ENCODE measurements at regions not wholly inside any gene's neighbourhood (a gene's known extent, or its start where the extent isn't known, plus 50 kb on each side); places are given as distances from the start of the nearest gene placed in this dataset.
"Not testable (repeated sequence)": the region's sequence is repeated elsewhere in the genome, so short reads cannot be mapped to it uniquely, and the experiment has no call there.

GRCh38 chr1:176325664-176326063 is 118.6 kb upstream of the COP1 start:
- no peak for TF ChIP-seq PPARA (CRISPR knock-in tag; IDR thresholded peaks at IDR 0.05; ENCODE audit: borderline replicate concordance)
- TF ChIP-seq TCF4 (CRISPR knock-in tag; IDR thresholded peaks at IDR 0.05; ENCODE audit: borderline replicate concordance): no peak
- no peak for TF ChIP-seq CREB5 (CRISPR knock-in tag; IDR thresholded peaks at IDR 0.05; ENCODE audit: low read depth)
- TF ChIP-seq ZNF70 (CRISPR knock-in tag; IDR thresholded peaks at IDR 0.05): no peak
- no peak for TF ChIP-seq SNAI2 (CRISPR knock-in tag; IDR thresholded peaks at IDR 0.05)
- TF ChIP-seq ZNF8 (CRISPR knock-in tag; IDR thresholded peaks at IDR 0.05): no peak
- no peak for TF ChIP-seq CSRNP3 (CRISPR knock-in tag; IDR thresholded peaks at IDR 0.05)
- no peak for TF ChIP-seq CSDC2 (CRISPR knock-in tag; IDR thresholded peaks at IDR 0.05)
- TF ChIP-seq TOX (CRISPR knock-in tag; IDR thresholded peaks at IDR 0.05; ENCODE audit: borderline replicate concordance): no peak
- no peak for TF ChIP-seq ISL1 (CRISPR knock-in tag; IDR thresholded peaks at IDR 0.05)
- no peak for TF ChIP-seq ESRRG (CRISPR knock-in tag; IDR thresholded peaks at IDR 0.05)
- no peak for TF ChIP-seq BACH2 (CRISPR knock-in tag; IDR thresholded peaks at IDR 0.05; ENCODE audit: borderline replicate concordance)
- no peak for TF ChIP-seq OSR1 (CRISPR knock-in tag; IDR thresholded peaks at IDR 0.05)
- TF ChIP-seq ARNTL (CRISPR knock-in tag; IDR thresholded peaks at IDR 0.05; ENCODE audit: borderline replicate concordance, low read depth): no peak
- no peak for TF ChIP-seq ZC3H10 (CRISPR knock-in tag; IDR thresholded peaks at IDR 0.05)
- TF ChIP-seq ZFP30 (CRISPR knock-in tag; IDR thresholded peaks at IDR 0.05): no peak
- TF ChIP-seq ZFP3 (CRISPR knock-in tag; IDR thresholded peaks at IDR 0.05): no peak
- no peak for TF ChIP-seq GLIS3 (CRISPR knock-in tag; IDR thresholded peaks at IDR 0.05)
- TF ChIP-seq, protein P1, sequence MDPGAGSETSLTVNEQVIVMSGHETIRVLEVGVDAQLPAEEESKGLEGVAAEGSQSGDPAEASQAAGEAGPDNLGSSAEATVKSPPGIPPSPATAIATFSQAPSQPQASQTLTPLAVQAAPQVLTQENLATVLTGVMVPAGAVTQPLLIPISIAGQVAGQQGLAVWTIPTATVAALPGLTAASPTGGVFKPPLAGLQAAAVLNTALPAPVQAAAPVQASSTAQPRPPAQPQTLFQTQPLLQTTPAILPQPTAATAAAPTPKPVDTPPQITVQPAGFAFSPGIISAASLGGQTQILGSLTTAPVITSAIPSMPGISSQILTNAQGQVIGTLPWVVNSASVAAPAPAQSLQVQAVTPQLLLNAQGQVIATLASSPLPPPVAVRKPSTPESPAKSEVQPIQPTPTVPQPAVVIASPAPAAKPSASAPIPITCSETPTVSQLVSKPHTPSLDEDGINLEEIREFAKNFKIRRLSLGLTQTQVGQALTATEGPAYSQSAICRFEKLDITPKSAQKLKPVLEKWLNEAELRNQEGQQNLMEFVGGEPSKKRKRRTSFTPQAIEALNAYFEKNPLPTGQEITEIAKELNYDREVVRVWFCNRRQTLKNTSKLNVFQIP (CRISPR knock-in tag; IDR thresholded peaks at IDR 0.05; ENCODE audit: borderline replicate concordance, low read depth): no peak
- ATAC-seq: no peak

- no peak for TF ChIP-seq GLIS3 (CRISPR knock-in tag; IDR thresholded peaks at IDR 0.05)
- no peak for TF ChIP-seq ARNTL (CRISPR knock-in tag; IDR thresholded peaks at IDR 0.05; ENCODE audit: borderline replicate concordance, low read depth)
- TF ChIP-seq PPARA (CRISPR knock-in tag; IDR thresholded peaks at IDR 0.05; ENCODE audit: borderline replicate concordance): no peak
- no peak for ATAC-seq
Observed at GRCh38 chr1:176323472-176323871, 116.4 kb upstream of the COP1 start.

GRCh38 chr1:176315519-176316220 is 108.6 kb upstream of the COP1 start:
- ATAC-seq: no peak
- TF ChIP-seq BACH2 (CRISPR knock-in tag; IDR thresholded peaks at IDR 0.05; ENCODE audit: borderline replicate concordance): no peak
- no peak for TF ChIP-seq TOX (CRISPR knock-in tag; IDR thresholded peaks at IDR 0.05; ENCODE audit: borderline replicate concordance)
- no peak for TF ChIP-seq ARNTL (CRISPR knock-in tag; IDR thresholded peaks at IDR 0.05; ENCODE audit: borderline replicate concordance, low read depth)
- TF ChIP-seq CSDC2 (CRISPR knock-in tag; IDR thresholded peaks at IDR 0.05): no peak
- TF ChIP-seq, protein P1 (CRISPR knock-in tag; IDR thresholded peaks at IDR 0.05; ENCODE audit: borderline replicate concordance, low read depth): no peak

GRCh38 chr1:176296602-176297001 is 89.5 kb upstream of the COP1 start:
- not testable (repeated sequence) for ATAC-seq

DNA sequence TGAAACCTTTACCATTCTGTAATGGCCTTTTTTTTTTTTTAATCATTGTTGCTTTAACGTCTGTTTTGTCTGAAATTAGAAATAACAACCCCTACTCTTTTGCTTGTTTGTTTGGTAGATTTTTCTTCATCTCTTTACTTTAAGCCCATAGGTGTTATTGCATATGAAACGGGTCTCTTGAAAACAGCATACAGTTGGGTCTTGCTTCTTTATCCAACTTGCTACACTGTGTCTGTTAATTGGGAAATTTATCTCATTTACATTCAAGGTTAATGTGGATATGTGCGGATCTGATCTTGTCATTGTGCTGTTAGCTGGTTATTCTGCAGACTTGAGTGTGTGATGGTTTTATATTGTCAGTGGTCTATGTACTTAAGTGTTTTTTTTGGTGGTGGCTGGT is 78.9 kb upstream of the COP1 start:
- ATAC-seq: no peak
- TF ChIP-seq GLIS3 (CRISPR knock-in tag; IDR thresholded peaks at IDR 0.05): no peak
- no peak for TF ChIP-seq CSRNP3 (CRISPR knock-in tag; IDR thresholded peaks at IDR 0.05)
- no peak for TF ChIP-seq TCF4 (CRISPR knock-in tag; IDR thresholded peaks at IDR 0.05; ENCODE audit: borderline replicate concordance)
- TF ChIP-seq OSR1 (CRISPR knock-in tag; IDR thresholded peaks at IDR 0.05): no peak
- TF ChIP-seq ZFP3 (CRISPR knock-in tag; IDR thresholded peaks at IDR 0.05): no peak
- TF ChIP-seq BACH2 (CRISPR knock-in tag; IDR thresholded peaks at IDR 0.05; ENCODE audit: borderline replicate concordance): no peak
- TF ChIP-seq TSHZ2 (CRISPR knock-in tag; IDR thresholded peaks at IDR 0.05): no peak
- TF ChIP-seq CSDC2 (CRISPR knock-in tag; IDR thresholded peaks at IDR 0.05): no peak

All from SK-N-SH treated with all-trans-retinoic acid at 6 μM for 48 hours (cell line).